Prostate gland (tissue), 2 donors: ENCODE measurements at regions not wholly inside any gene's neighbourhood (a gene's known extent, or its start where the extent isn't known, plus 50 kb on each side); places are given as distances from the start of the nearest gene placed in this dataset.

ENCODE experiments used
- CTCF ChIP-seq, 4 experiments: fragments of 200-600 bp in 2 of 4; fragments of 450-650 bp in 2 of 4; sonication (generic) in 2 of 4; IDR thresholded peaks; 1 replicate in 3 of 4; 2 replicates in 1 of 4; pipeline ENCODE4 v1.5.1; 2016 to 2019; ENCODE audit warnings: antibody characterized with exemption in 4 of 4, mild to moderate bottlenecking in 2 of 4, moderate library complexity in 2 of 4
- POLR2A ChIP-seq: fragments of 450-650 bp; IDR thresholded peaks from one replicate; pipeline ENCODE4 v1.6.1; 2016; ENCODE audit warnings: antibody characterized with exemption, mild to moderate bottlenecking
- POLR2AphosphoS5 ChIP-seq: sonication (generic); formaldehyde crosslinking; IDR thresholded peaks from one replicate; pipeline ENCODE4 v1.6.1; 2017; ENCODE audit warnings: antibody characterized with exemption

- TF ChIP-seq CTCF (IDR thresholded peaks at IDR 0.05) (no peak), POLR2A (no peak), POLR2AphosphoS5 (no peak)
Observed at GRCh38 chr10:53387562-53387961, 615.0 kb upstream of the MBL2 start.
